ENCODE measurements at regions not wholly inside any gene's neighbourhood (a gene's known extent, or its start where the extent isn't known, plus 50 kb on each side); places are given as distances from the start of the nearest gene placed in this dataset.

GRCh38 chr2:217497843-217498377 is 504.9 kb downstream of the TNS1 start:
- H3K36me3 ChIP-seq (replicated peaks): no peaks in the 10 kb centered on the region

GRCh38 chr2:217494557-217494956 is 508.2 kb downstream of the TNS1 start:
- H3K27me3 ChIP-seq (replicated peaks): no peaks in the 10 kb centered on the region
- H3K36me3 ChIP-seq (replicated peaks): no peaks in the 10 kb centered on the region
- in situ Hi-C loops (cut with HindIII; ENCODE audit: low pct_ligation_motif_present, low sequenced_read_pairs): no loop called here
- no peak overlapping the region for H3K4me3 ChIP-seq (ENCODE audit: low read depth, low read length)
- TF ChIP-seq, protein P1, sequence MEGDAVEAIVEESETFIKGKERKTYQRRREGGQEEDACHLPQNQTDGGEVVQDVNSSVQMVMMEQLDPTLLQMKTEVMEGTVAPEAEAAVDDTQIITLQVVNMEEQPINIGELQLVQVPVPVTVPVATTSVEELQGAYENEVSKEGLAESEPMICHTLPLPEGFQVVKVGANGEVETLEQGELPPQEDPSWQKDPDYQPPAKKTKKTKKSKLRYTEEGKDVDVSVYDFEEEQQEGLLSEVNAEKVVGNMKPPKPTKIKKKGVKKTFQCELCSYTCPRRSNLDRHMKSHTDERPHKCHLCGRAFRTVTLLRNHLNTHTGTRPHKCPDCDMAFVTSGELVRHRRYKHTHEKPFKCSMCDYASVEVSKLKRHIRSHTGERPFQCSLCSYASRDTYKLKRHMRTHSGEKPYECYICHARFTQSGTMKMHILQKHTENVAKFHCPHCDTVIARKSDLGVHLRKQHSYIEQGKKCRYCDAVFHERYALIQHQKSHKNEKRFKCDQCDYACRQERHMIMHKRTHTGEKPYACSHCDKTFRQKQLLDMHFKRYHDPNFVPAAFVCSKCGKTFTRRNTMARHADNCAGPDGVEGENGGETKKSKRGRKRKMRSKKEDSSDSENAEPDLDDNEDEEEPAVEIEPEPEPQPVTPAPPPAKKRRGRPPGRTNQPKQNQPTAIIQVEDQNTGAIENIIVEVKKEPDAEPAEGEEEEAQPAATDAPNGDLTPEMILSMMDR (IDR thresholded peaks at IDR 0.05; ENCODE audit: low read depth, low read length, missing control alignments): no peak
- no peak overlapping the region for H3K27ac ChIP-seq
- no peak for DNase-seq

More at GRCh38 chr2:217497843-217498377, 504.9 kb downstream of the TNS1 start:
- in situ Hi-C loops (cut with HindIII; ENCODE audit: low pct_ligation_motif_present, low sequenced_read_pairs): no loop called here
- no peak overlapping the region for H3K4me3 ChIP-seq (ENCODE audit: low read depth, low read length)
- no peak for DNase-seq
- TF ChIP-seq, protein P1 (IDR thresholded peaks at IDR 0.05; ENCODE audit: low read depth, low read length, missing control alignments): no peak
- H3K27ac ChIP-seq: no peak overlapping the region
- no peaks in the 10 kb centered on the region for H3K27me3 ChIP-seq (replicated peaks)

DNA sequence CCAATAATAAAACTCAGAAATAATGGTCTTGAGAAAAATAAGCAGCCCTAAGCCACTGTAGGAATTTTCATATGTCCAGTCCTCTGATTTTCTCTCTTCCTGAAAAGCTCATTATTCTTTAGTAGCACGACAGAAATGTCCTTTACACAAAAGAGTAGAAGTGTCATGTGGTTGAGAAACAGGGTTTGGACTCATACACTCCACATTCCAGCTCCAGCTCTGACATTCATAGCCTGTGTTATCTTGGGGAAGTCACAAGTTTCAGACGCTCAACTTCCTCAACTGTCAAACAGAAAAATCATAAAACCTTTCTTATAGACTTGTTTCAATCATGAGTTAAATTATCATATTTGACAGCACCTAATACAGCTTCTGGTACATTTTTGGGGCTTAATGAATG is 511.5 kb downstream of the TNS1 start:
- Histone ChIP-seq H3K36me3 (replicated peaks) (no peaks in the 10 kb centered on the region), H3K4me3 (ENCODE audit: low read depth, low read length) (no peak overlapping the region), H3K27me3 (replicated peaks) (no peaks in the 10 kb centered on the region), H3K27ac (no peak overlapping the region)
- TF ChIP-seq, protein P1 (IDR thresholded peaks at IDR 0.05; ENCODE audit: low read depth, low read length, missing control alignments): no peak
- in situ Hi-C loops (cut with HindIII; ENCODE audit: low pct_ligation_motif_present, low sequenced_read_pairs): no loop called here
- no peak for DNase-seq

- no peak overlapping the region for H3K4me3 ChIP-seq (ENCODE audit: low read depth, low read length)
- no peak for DNase-seq
- in situ Hi-C loops (cut with HindIII; ENCODE audit: low pct_ligation_motif_present, low sequenced_read_pairs): no loop called here
- TF ChIP-seq, protein P1 (IDR thresholded peaks at IDR 0.05; ENCODE audit: low read depth, low read length, missing control alignments): no peak
- H3K36me3 ChIP-seq (replicated peaks): no peaks in the 10 kb centered on the region
- H3K27me3 ChIP-seq (replicated peaks): no peaks in the 10 kb centered on the region
- no peak overlapping the region for H3K27ac ChIP-seq
Measured at GRCh38 chr2:217489145-217489960, 513.4 kb downstream of the TNS1 start.

GRCh38 chr2:217484046-217484445 is 518.7 kb downstream of the TNS1 start:
- no peaks in the 10 kb centered on the region for H3K27me3 ChIP-seq (replicated peaks)
- no peak overlapping the region for H3K4me3 ChIP-seq (ENCODE audit: low read depth, low read length)
- no peak for DNase-seq
- H3K36me3 ChIP-seq (replicated peaks): no peaks in the 10 kb centered on the region
- H3K27ac ChIP-seq: no peak overlapping the region
- TF ChIP-seq, protein P1 (IDR thresholded peaks at IDR 0.05; ENCODE audit: low read depth, low read length, missing control alignments): no peak
- in situ Hi-C loops (cut with HindIII; ENCODE audit: low pct_ligation_motif_present, low sequenced_read_pairs): no loop called here

All from brain microvascular endothelial cell (primary cell).